Endothelial cell of umbilical vein (primary cell): ENCODE measurements at regions not wholly inside any gene's neighbourhood (a gene's known extent, or its start where the extent isn't known, plus 50 kb on each side); places are given as distances from the start of the nearest gene placed in this dataset.

Source experiments
- BruUV-seq: library from RNA; stranded (reverse); fragments of 400-500 nt; replicated peaks from 2 replicates; lab custom pipeline; 2021; lab: Mats Ljungman, UMichigan
- CTCF ChIA-PET: fragments of 300-600, 350-600 bp; sonication (Branson Sonifier 250); formaldehyde crosslinking; loops from one replicate; lab custom pipeline; 2021; ENCODE audit warnings: antibody characterized with exemption, inconsistent platforms; lab: Charles Lee
- POLR2A ChIA-PET: fragments of 300-600, 350-600 bp; sonication (Branson Sonifier 250); formaldehyde crosslinking; loops from one replicate; lab custom pipeline; 2021; ENCODE audit warnings: antibody characterized with exemption, inconsistent platforms; lab: Charles Lee
- DNase-seq: peaks from one replicate; pipeline ENCODE4 v3.0.0-alpha.2; 2011; ENCODE audit warnings: low read depth, low spot score
- FAIRE-seq: peaks from 2 replicates; lab custom pipeline; 2011; peaks lifted over from hg19 to GRCh38; lab: Jason Lieb, UNC
- H2AFZ ChIP-seq: 2 replicates; pipeline ENCODE4 v1.6.0; 2012; ENCODE audit warnings: low read depth, low read length, control low read depth, inconsistent platforms
- H3K27ac ChIP-seq: 2 replicates; pipeline ENCODE4 v1.5.1; 2011; ENCODE audit warnings: low read depth, mild to moderate bottlenecking, control low read depth, low read length, moderate library complexity; ENCODE audit not compliant: insufficient read depth
- H3K27me3 ChIP-seq, 2 experiments: 2 replicates each; pipeline versions ENCODE4 v1.6.0 to v1.6.1; 2011; ENCODE audit warnings: low read length in 2 of 2, mixed read lengths in 1 of 2; ENCODE audit not compliant: control insufficient read depth in 2 of 2, insufficient read depth in 2 of 2
- H3K36me3 ChIP-seq, 2 experiments: 2 replicates in 1 of 2; 3 replicates in 1 of 2; pipeline ENCODE4 v1.5.1; 2011; ENCODE audit warnings: low read length in 2 of 2, mild to moderate bottlenecking in 1 of 2, moderate library complexity in 1 of 2; ENCODE audit not compliant: control insufficient read depth in 2 of 2, insufficient read depth in 2 of 2; ENCODE audit errors: extremely low read depth in 1 of 2
- H3K4me1 ChIP-seq: 3 replicates; pipeline ENCODE4 v1.5.1; 2011; ENCODE audit warnings: mild to moderate bottlenecking, low read length; ENCODE audit not compliant: control insufficient read depth, insufficient read depth; ENCODE audit errors: extremely low read depth
- H3K4me2 ChIP-seq: 2 replicates; pipeline ENCODE4 v1.6.1; 2011; ENCODE audit warnings: low read length, control low read depth, mixed read lengths; ENCODE audit not compliant: insufficient read depth
- H3K4me3 ChIP-seq, 3 experiments: fragments of 200-600 bp in 1 of 3; sonication (generic), shearing (Covaris generic) in 1 of 3; replicated peaks in 1 of 3; 2 replicates each; pipeline ENCODE4 v1.5.1; 2011 to 2016; ENCODE audit warnings: control low read depth in 3 of 3, low read length in 3 of 3, mild to moderate bottlenecking in 2 of 3, inconsistent platforms in 1 of 3, low read depth in 1 of 3, moderate library complexity in 1 of 3; ENCODE audit not compliant: insufficient read depth in 1 of 3
- H3K79me2 ChIP-seq: 2 replicates; pipeline ENCODE4 v1.6.0; 2012; ENCODE audit warnings: low read length, inconsistent platforms; ENCODE audit not compliant: control insufficient read depth, insufficient read depth
- H3K9ac ChIP-seq: replicated peaks from 2 replicates; pipeline ENCODE3; 2011; ENCODE audit warnings: low read length, control low read depth; ENCODE audit not compliant: insufficient read depth; ENCODE audit errors: extremely low read depth
- H3K9me1 ChIP-seq: replicated peaks from 3 replicates; pipeline ENCODE4 v1.6.0; 2011; ENCODE audit warnings: mild to moderate bottlenecking, low read length; ENCODE audit not compliant: control insufficient read depth, insufficient read depth; ENCODE audit errors: extremely low read depth
- H3K9me3 ChIP-seq: replicated peaks from 2 replicates; pipeline ENCODE4 v1.5.1; 2012; ENCODE audit warnings: low read length, inconsistent platforms; ENCODE audit not compliant: control insufficient read depth, insufficient read depth
- H4K20me1 ChIP-seq: replicated peaks from 2 replicates; pipeline ENCODE3; 2011; ENCODE audit warnings: mild to moderate bottlenecking, low read length; ENCODE audit not compliant: control insufficient read depth, insufficient read depth; ENCODE audit errors: extremely low read depth
- EZH2 ChIP-seq: IDR thresholded peaks from 2 replicates; pipeline ENCODE4 v1.6.1; 2012; ENCODE audit warnings: borderline replicate concordance, low read depth, mild to moderate bottlenecking, moderate library complexity, low read length, inconsistent platforms; ENCODE audit not compliant: severe bottlenecking
- FOS ChIP-seq: IDR thresholded peaks from 2 replicates; pipeline ENCODE4 v1.6.1; 2011; ENCODE audit warnings: mild to moderate bottlenecking, low read length, moderate library complexity, borderline replicate concordance; ENCODE audit not compliant: insufficient read depth
- GATA2 ChIP-seq: IDR thresholded peaks from 2 replicates; pipeline ENCODE4 v1.7.0; 2011; ENCODE audit warnings: low read depth, mild to moderate bottlenecking, moderate library complexity, mixed read lengths, low read length; ENCODE audit not compliant: insufficient read length, insufficient read depth
- JUN ChIP-seq: IDR thresholded peaks from 2 replicates; pipeline ENCODE4 v1.6.1; 2011; ENCODE audit warnings: borderline replicate concordance, low read depth; ENCODE audit not compliant: insufficient read length, insufficient read depth
- MAX ChIP-seq: IDR thresholded peaks from 2 replicates; pipeline ENCODE4 v1.6.1; 2011; ENCODE audit not compliant: insufficient read depth, insufficient read length
- MYC ChIP-seq: IDR thresholded peaks from one replicate; pipeline ENCODE4 v1.6.1; 2011; ENCODE audit warnings: mild to moderate bottlenecking, low read depth, low read length
- POLR2A ChIP-seq: IDR thresholded peaks from 2 replicates; pipeline ENCODE4 v1.6.1; 2012; ENCODE audit warnings: low read depth, mild to moderate bottlenecking, control low read depth, low read length
- POLR2AphosphoS5 ChIP-seq: IDR thresholded peaks from 2 replicates; pipeline ENCODE4 v1.6.1; 2012; ENCODE audit warnings: low read depth, mild to moderate bottlenecking, control low read depth, low read length, moderate library complexity; ENCODE audit not compliant: insufficient read depth
- dilution Hi-C: fragments of 300-500 bp; cut with MboI; formaldehyde crosslinking; loops from one replicate; pipeline ENCODE4 v1.15.0; 2019; ENCODE audit warnings: low sequenced_read_pairs; ENCODE audit not compliant: extremely low pct_ligation_motif_present
- intact Hi-C: fragments of 100-400 bp; cut with micrococcal nuclease; formaldehyde crosslinking; loops from one replicate; pipeline ENCODE4 v1.10.0; 2022
- TF ChIP-seq, protein P1 (sequence below), 2 donors: IDR thresholded peaks; 1 replicate in 1 of 2; 2 replicates in 1 of 2; pipeline ENCODE4 v1.5.1; 2011; ENCODE audit warnings: low read length in 2 of 2, mild to moderate bottlenecking in 2 of 2, moderate library complexity in 2 of 2, control low read depth in 1 of 2, inconsistent platforms in 1 of 2, low read depth in 1 of 2; ENCODE audit not compliant: insufficient read depth in 1 of 2; ENCODE audit errors: extremely low read depth in 1 of 2

DNA sequence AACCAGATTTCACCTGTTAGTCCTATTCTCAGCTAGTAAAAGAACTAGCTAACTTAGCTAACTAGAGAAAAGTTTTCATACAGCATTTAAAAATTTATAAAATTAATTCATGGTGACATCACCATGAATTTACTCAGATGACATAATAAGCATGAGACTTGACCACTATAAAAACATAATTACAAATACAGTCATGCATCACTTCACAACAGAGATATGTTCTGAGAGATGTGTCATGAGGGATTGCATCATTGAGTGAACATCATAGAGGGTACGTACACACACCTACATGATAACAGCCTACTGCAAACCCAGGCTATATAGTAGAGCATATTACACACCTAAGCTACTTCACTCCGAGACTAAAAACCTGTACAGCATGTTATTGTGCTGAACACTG, 481.3 kb upstream of the CHAC2 start:
- Histone ChIP-seq H3K4me2 (no peak overlapping the region), H3K9me3 (no peaks in the 10 kb centered on the region), H3K4me3 (no peak overlapping the region), H3K9ac (no peak overlapping the region), H4K20me1 (no peaks in the 10 kb centered on the region), H3K36me3 (no peaks in the 10 kb centered on the region), H3K9me1 (no peaks in the 10 kb centered on the region), H3K27me3 (no peaks in the 10 kb centered on the region), H3K79me2 (no peaks in the 10 kb centered on the region), H3K4me1 (no peaks in the 10 kb centered on the region), H3K27ac (no peak overlapping the region), H2AFZ (no peak overlapping the region)
- intact Hi-C loops (no loop called here), dilution Hi-C loops (no loop called here)
- TF ChIP-seq MYC, result no peak
- no peak for TF ChIP-seq POLR2A
- no peak for TF ChIP-seq JUN
- no peak for TF ChIP-seq FOS
- TF ChIP-seq MAX, result no peak
- TF ChIP-seq, protein P1, sequence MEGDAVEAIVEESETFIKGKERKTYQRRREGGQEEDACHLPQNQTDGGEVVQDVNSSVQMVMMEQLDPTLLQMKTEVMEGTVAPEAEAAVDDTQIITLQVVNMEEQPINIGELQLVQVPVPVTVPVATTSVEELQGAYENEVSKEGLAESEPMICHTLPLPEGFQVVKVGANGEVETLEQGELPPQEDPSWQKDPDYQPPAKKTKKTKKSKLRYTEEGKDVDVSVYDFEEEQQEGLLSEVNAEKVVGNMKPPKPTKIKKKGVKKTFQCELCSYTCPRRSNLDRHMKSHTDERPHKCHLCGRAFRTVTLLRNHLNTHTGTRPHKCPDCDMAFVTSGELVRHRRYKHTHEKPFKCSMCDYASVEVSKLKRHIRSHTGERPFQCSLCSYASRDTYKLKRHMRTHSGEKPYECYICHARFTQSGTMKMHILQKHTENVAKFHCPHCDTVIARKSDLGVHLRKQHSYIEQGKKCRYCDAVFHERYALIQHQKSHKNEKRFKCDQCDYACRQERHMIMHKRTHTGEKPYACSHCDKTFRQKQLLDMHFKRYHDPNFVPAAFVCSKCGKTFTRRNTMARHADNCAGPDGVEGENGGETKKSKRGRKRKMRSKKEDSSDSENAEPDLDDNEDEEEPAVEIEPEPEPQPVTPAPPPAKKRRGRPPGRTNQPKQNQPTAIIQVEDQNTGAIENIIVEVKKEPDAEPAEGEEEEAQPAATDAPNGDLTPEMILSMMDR (IDR thresholded peaks at IDR 0.05; ENCODE audit: extremely low read depth in 1 of 2, insufficient read depth in 1 of 2, low read depth in 1 of 2, low read length in 2 of 2), result no peak
- no peak for TF ChIP-seq GATA2
- TF ChIP-seq EZH2, result no peak
- no peak for TF ChIP-seq POLR2AphosphoS5
- DNase-seq, result no peak
- no peak for FAIRE-seq
- ChIA-PET CTCF (no interaction called here), POLR2A (no interaction called here)
- BruUV-seq, result no TSS peak
